Stimulated activated CD8-positive, alpha-beta memory T cell treated with anti-CD3 and anti-CD28 coated beads, Interleukin-4, amount 100 ng/mL, for 48 hours (primary cell): ENCODE measurements at regions not wholly inside any gene's neighbourhood (a gene's known extent, or its start where the extent isn't known, plus 50 kb on each side); places are given as distances from the start of the nearest gene placed in this dataset.
"Not testable (repeated sequence)": the region's sequence is repeated elsewhere in the genome, so short reads cannot be mapped to it uniquely, and the experiment has no call there.

Experiments
- DNase-seq: peaks from one replicate; pipeline ENCODE4 v3.0.0-alpha.2; 2020

- no peak for DNase-seq
Measured at GRCh38 chr4:149202117-149202516, 613.5 kb downstream of the IQCM start.

GRCh38 chr4:149199594-149199993 is 616.0 kb downstream of the IQCM start:
- no peak for DNase-seq

GRCh38 chr4:149194061-149194460 is 621.6 kb downstream of the IQCM start:
- DNase-seq, result no peak

GRCh38 chr4:149187726-149188125 is 627.9 kb downstream of the IQCM start:
- DNase-seq, result no peak

- no peak for DNase-seq
Measured at GRCh38 chr4:149183638-149184037, 632.0 kb downstream of the IQCM start.

- DNase-seq, result not testable (repeated sequence)
Measured at GRCh38 chr4:149181459-149181858, 634.2 kb downstream of the IQCM start.

- DNase-seq, result no peak
Measured at GRCh38 chr4:149176039-149176438, 639.6 kb downstream of the IQCM start.

GRCh38 chr4:149175549-149175948 is 640.1 kb downstream of the IQCM start:
- DNase-seq, result no peak

- no peak for DNase-seq
Measured at GRCh38 chr4:149173241-149174013, 642.2 kb downstream of the IQCM start.

- DNase-seq, result no peak
Measured at GRCh38 chr4:149168645-149169044, 647.0 kb downstream of the IQCM start.

GRCh38 chr4:149166876-149167275 is 648.8 kb downstream of the IQCM start:
- DNase-seq, result no peak

GRCh38 chr4:149166365-149166764 is 649.3 kb downstream of the IQCM start:
- DNase-seq, result no peak

- no peak for DNase-seq
Measured at GRCh38 chr4:149164282-149164681, 651.4 kb downstream of the IQCM start.

- no peak for DNase-seq
Measured at GRCh38 chr4:149161247-149161646, 654.4 kb downstream of the IQCM start.

GRCh38 chr4:149160370-149160769 is 655.3 kb downstream of the IQCM start:
- no peak for DNase-seq

GRCh38 chr4:149158817-149159216 is 656.8 kb downstream of the IQCM start:
- no peak for DNase-seq

GRCh38 chr4:149145803-149146202 is 669.8 kb downstream of the IQCM start:
- no peak for DNase-seq

- no peak for DNase-seq
Measured at GRCh38 chr4:149144060-149144459, 671.6 kb downstream of the IQCM start.

- DNase-seq, result no peak
Measured at GRCh38 chr4:149141391-149141790, 674.3 kb downstream of the IQCM start.

GRCh38 chr4:149140841-149141240 is 674.8 kb downstream of the IQCM start:
- no peak for DNase-seq

- DNase-seq, result no peak
Measured at GRCh38 chr4:149136951-149137620, 678.6 kb downstream of the IQCM start.

- DNase-seq, result no peak
Measured at GRCh38 chr4:149135062-149135461, 680.6 kb downstream of the IQCM start.

GRCh38 chr4:149121023-149121404 is 678.8 kb upstream of the NR3C2 start:
- DNase-seq, result no peak

- DNase-seq, result no peak
Measured at GRCh38 chr4:149120331-149121022, 678.3 kb upstream of the NR3C2 start.
